ENCODE measurements at regions not wholly inside any gene's neighbourhood (a gene's known extent, or its start where the extent isn't known, plus 50 kb on each side); places are given as distances from the start of the nearest gene placed in this dataset.
"Not testable (repeated sequence)": the region's sequence is repeated elsewhere in the genome, so short reads cannot be mapped to it uniquely, and the experiment has no call there.

GRCh38 chr1:204793259-204793914 is 77.3 kb upstream of the NFASC start:
- TF ChIP-seq POLR2A (IDR thresholded peaks at IDR 0.05; ENCODE audit: low read depth, low read length): no peak
- FAIRE-seq (no peak), DNase-seq (ENCODE audit: insufficient read length, low spot score) (no peak)

GRCh38 chr1:204796886-204797285 is 73.8 kb upstream of the NFASC start:
- not testable (repeated sequence) for DNase-seq (ENCODE audit: insufficient read length, low spot score); FAIRE-seq

GRCh38 chr1:204797401-204797800 is 73.3 kb upstream of the NFASC start:
- no peak for FAIRE-seq
- TF ChIP-seq POLR2A (IDR thresholded peaks at IDR 0.05; ENCODE audit: low read depth, low read length): no peak
- no peak for DNase-seq (ENCODE audit: insufficient read length, low spot score)

GRCh38 chr1:204799630-204800029 is 71.0 kb upstream of the NFASC start:
- TF ChIP-seq POLR2A (IDR thresholded peaks at IDR 0.05; ENCODE audit: low read depth, low read length): no peak
- no peak for FAIRE-seq
- no peak for DNase-seq (ENCODE audit: insufficient read length, low spot score)

GRCh38 chr1:204801211-204801610 is 69.5 kb upstream of the NFASC start:
- DNase-seq (ENCODE audit: insufficient read length, low spot score) (no peak), FAIRE-seq (no peak)
- no peak for TF ChIP-seq POLR2A (IDR thresholded peaks at IDR 0.05; ENCODE audit: low read depth, low read length)

GRCh38 chr1:204802401-204803175 is 68.1 kb upstream of the NFASC start:
- FAIRE-seq: no peak
- no peak for TF ChIP-seq POLR2A (IDR thresholded peaks at IDR 0.05; ENCODE audit: low read depth, low read length)
- DNase-seq (ENCODE audit: insufficient read length, low spot score): no peak

- FAIRE-seq: no peak
- DNase-seq (ENCODE audit: insufficient read length, low spot score): no peak
- TF ChIP-seq POLR2A (IDR thresholded peaks at IDR 0.05; ENCODE audit: low read depth, low read length): no peak
Measured at GRCh38 chr1:204803607-204804006, 67.1 kb upstream of the NFASC start.

GRCh38 chr1:204806943-204807687 is 63.5 kb upstream of the NFASC start:
- TF ChIP-seq POLR2A (IDR thresholded peaks at IDR 0.05; ENCODE audit: low read depth, low read length): no peak
- peak; percentile 87 for DNase-seq (ENCODE audit: insufficient read length, low spot score)
- no peak for FAIRE-seq

GRCh38 chr1:204809488-204809887 is 61.2 kb upstream of the NFASC start:
- FAIRE-seq: no peak
- no peak for TF ChIP-seq POLR2A (IDR thresholded peaks at IDR 0.05; ENCODE audit: low read depth, low read length)

GRCh38 chr1:204812842-204813241 is 57.8 kb upstream of the NFASC start:
- FAIRE-seq (no peak), DNase-seq (ENCODE audit: insufficient read length, low spot score) (no peak)
- no peak for TF ChIP-seq POLR2A (IDR thresholded peaks at IDR 0.05; ENCODE audit: low read depth, low read length)

More at GRCh38 chr1:204809488-204809887, 61.2 kb upstream of the NFASC start:
- no peak for DNase-seq (ENCODE audit: insufficient read length, low spot score)

GRCh38 chr1:204813522-204813921 is 57.1 kb upstream of the NFASC start:
- TF ChIP-seq POLR2A (IDR thresholded peaks at IDR 0.05; ENCODE audit: low read depth, low read length): no peak
- FAIRE-seq (no peak), DNase-seq (ENCODE audit: insufficient read length, low spot score) (no peak)

GRCh38 chr1:204814166-204814884 is 56.3 kb upstream of the NFASC start:
- TF ChIP-seq POLR2A (IDR thresholded peaks at IDR 0.05; ENCODE audit: low read depth, low read length): no peak
- DNase-seq (ENCODE audit: insufficient read length, low spot score): no peak
- no peak for FAIRE-seq

GRCh38 chr1:204817341-204817740 is 53.3 kb upstream of the NFASC start:
- no peak for TF ChIP-seq POLR2A (IDR thresholded peaks at IDR 0.05; ENCODE audit: low read depth, low read length)
- no peak for FAIRE-seq

GRCh38 chr1:204818998-204819397 is 51.7 kb upstream of the NFASC start:
- DNase-seq (ENCODE audit: insufficient read length, low spot score) (no peak), FAIRE-seq (no peak)
- TF ChIP-seq POLR2A (IDR thresholded peaks at IDR 0.05; ENCODE audit: low read depth, low read length): no peak

More at GRCh38 chr1:204817341-204817740, 53.3 kb upstream of the NFASC start:
- no peak for DNase-seq (ENCODE audit: insufficient read length, low spot score)

Data from H54 (cell line).